ENCODE measurements at regions not wholly inside any gene's neighbourhood (a gene's known extent, or its start where the extent isn't known, plus 50 kb on each side); places are given as distances from the start of the nearest gene placed in this dataset.
"Not testable (repeated sequence)": the region's sequence is repeated elsewhere in the genome, so short reads cannot be mapped to it uniquely, and the experiment has no call there.

GRCh38 chr21:18857606-18858005 lies 454.0 kb upstream of the TMPRSS15 start:
- H3K4me3 Mint-ChIP-seq; ATAC-seq; H3K4me1 Mint-ChIP-seq; CTCF ChIA-PET; H3K36me3 Mint-ChIP-seq (ENCODE audit: low read depth); DNase-seq; intact Hi-C loops (cut with DNase I, micrococcal nuclease); H3K27ac Mint-ChIP-seq; POLR2A ChIA-PET; H3K27me3 Mint-ChIP-seq: not testable (repeated sequence)
- peaks cover 22% of the 10 kb centered on the region for H3K9me3 Mint-ChIP-seq (ENCODE audit: low read depth)

- ChIA-PET POLR2A (no interaction called here), CTCF (no interaction called here)
- no peak overlapping the region for H3K4me3 Mint-ChIP-seq
- H3K27ac Mint-ChIP-seq: no peak overlapping the region
- no peaks in the 10 kb centered on the region for H3K36me3 Mint-ChIP-seq (ENCODE audit: low read depth)
- ATAC-seq: no peak
- peaks cover 15% of the 10 kb centered on the region for H3K9me3 Mint-ChIP-seq (ENCODE audit: low read depth)
- intact Hi-C loops (cut with DNase I, micrococcal nuclease): no loop called here
- no peaks in the 10 kb centered on the region for H3K4me1 Mint-ChIP-seq
- no peaks in the 10 kb centered on the region for H3K27me3 Mint-ChIP-seq
- no peak for DNase-seq
Observed at GRCh38 chr21:18869104-18869503, 465.5 kb upstream of the TMPRSS15 start.

- H3K4me3 Mint-ChIP-seq: no peak overlapping the region
- no peaks in the 10 kb centered on the region for H3K4me1 Mint-ChIP-seq
- no peaks in the 10 kb centered on the region for H3K27me3 Mint-ChIP-seq
- intact Hi-C loops (cut with DNase I, micrococcal nuclease): no loop called here
- DNase-seq: no peak
- no peaks in the 10 kb centered on the region for H3K36me3 Mint-ChIP-seq (ENCODE audit: low read depth)
- H3K27ac Mint-ChIP-seq: no peak overlapping the region
- H3K9me3 Mint-ChIP-seq (ENCODE audit: low read depth): peaks cover 8% of the 10 kb centered on the region
- ChIA-PET POLR2A (no interaction called here), CTCF (interaction anchor here (0.7 kb wide), 1 partner anchor 211 kb away, joined by 4 read pairs; no protein-coding TSS in a partner anchor)
- ATAC-seq: no peak
Observed at GRCh38 chr21:18877917-18878316, 474.3 kb upstream of the TMPRSS15 start.

GRCh38 chr21:18887922-18888602 lies 484.5 kb upstream of the TMPRSS15 start:
- Mint-ChIP-seq H3K27me3 (no peaks in the 10 kb centered on the region), H3K36me3 (ENCODE audit: low read depth) (no peaks in the 10 kb centered on the region), H3K27ac (no peak overlapping the region), H3K9me3 (ENCODE audit: low read depth) (peaks cover 9% of the 10 kb centered on the region), H3K4me1 (no peaks in the 10 kb centered on the region), H3K4me3 (no peak overlapping the region)
- POLR2A ChIA-PET: no interaction called here
- intact Hi-C loops (cut with DNase I, micrococcal nuclease): no loop called here
- CTCF ChIA-PET: no interaction called here
- DNase-seq (no peak), ATAC-seq (no peak)

- H3K9me3 Mint-ChIP-seq (ENCODE audit: low read depth): no peaks in the 10 kb centered on the region
- no peaks in the 10 kb centered on the region for H3K4me1 Mint-ChIP-seq
Observed at GRCh38 chr21:18893406-18893805, 489.8 kb upstream of the TMPRSS15 start.

GRCh38 chr21:18894387-18894786 lies 490.8 kb upstream of the TMPRSS15 start:
- no peak overlapping the region for H3K4me3 Mint-ChIP-seq
- ChIA-PET CTCF (no interaction called here), POLR2A (no interaction called here)
- H3K27me3 Mint-ChIP-seq: no peaks in the 10 kb centered on the region
- ATAC-seq: no peak
- H3K27ac Mint-ChIP-seq: no peak overlapping the region
- no peaks in the 10 kb centered on the region for H3K4me1 Mint-ChIP-seq
- H3K9me3 Mint-ChIP-seq (ENCODE audit: low read depth): no peaks in the 10 kb centered on the region
- intact Hi-C loops (cut with DNase I, micrococcal nuclease): no loop called here
- no peaks in the 10 kb centered on the region for H3K36me3 Mint-ChIP-seq (ENCODE audit: low read depth)
- no peak for DNase-seq

More at GRCh38 chr21:18893406-18893805, 489.8 kb upstream of the TMPRSS15 start:
- Mint-ChIP-seq H3K27me3 (no peaks in the 10 kb centered on the region), H3K27ac (no peak overlapping the region), H3K4me3 (no peak overlapping the region), H3K36me3 (ENCODE audit: low read depth) (no peaks in the 10 kb centered on the region)
- ChIA-PET POLR2A (no interaction called here), CTCF (no interaction called here)
- intact Hi-C loops (cut with DNase I, micrococcal nuclease): no loop called here
- DNase-seq: no peak
- ATAC-seq: no peak

- H3K4me1 Mint-ChIP-seq: no peaks in the 10 kb centered on the region
- H3K27ac Mint-ChIP-seq: no peak overlapping the region
- DNase-seq (no peak), ATAC-seq (no peak)
- intact Hi-C loops (cut with DNase I, micrococcal nuclease): no loop called here
- no peaks in the 10 kb centered on the region for H3K9me3 Mint-ChIP-seq (ENCODE audit: low read depth)
- H3K36me3 Mint-ChIP-seq (ENCODE audit: low read depth): no peaks in the 10 kb centered on the region
- H3K4me3 Mint-ChIP-seq: no peak overlapping the region
- H3K27me3 Mint-ChIP-seq: no peaks in the 10 kb centered on the region
- POLR2A ChIA-PET: no interaction called here
- CTCF ChIA-PET: no interaction called here
Observed at GRCh38 chr21:18899261-18899660, 495.7 kb upstream of the TMPRSS15 start.

GRCh38 chr21:18902660-18903059 lies 499.1 kb upstream of the TMPRSS15 start:
- intact Hi-C loops (cut with DNase I, micrococcal nuclease): no loop called here
- POLR2A ChIA-PET: no interaction called here
- peaks cover 4% of the 10 kb centered on the region for H3K9me3 Mint-ChIP-seq (ENCODE audit: low read depth)
- H3K4me1 Mint-ChIP-seq: no peaks in the 10 kb centered on the region
- ATAC-seq (no peak), DNase-seq (no peak)
- CTCF ChIA-PET: no interaction called here
- H3K27me3 Mint-ChIP-seq: no peaks in the 10 kb centered on the region
- no peak overlapping the region for H3K27ac Mint-ChIP-seq
- no peak overlapping the region for H3K4me3 Mint-ChIP-seq
- H3K36me3 Mint-ChIP-seq (ENCODE audit: low read depth): no peaks in the 10 kb centered on the region

GRCh38 chr21:18907076-18907475 lies 503.5 kb upstream of the TMPRSS15 start:
- intact Hi-C loops (cut with DNase I, micrococcal nuclease): no loop called here
- Mint-ChIP-seq H3K4me3 (no peak overlapping the region), H3K27me3 (no peaks in the 10 kb centered on the region), H3K27ac (no peak overlapping the region), H3K4me1 (no peaks in the 10 kb centered on the region), H3K36me3 (ENCODE audit: low read depth) (no peaks in the 10 kb centered on the region), H3K9me3 (ENCODE audit: low read depth) (peaks cover 14% of the 10 kb centered on the region)
- no peak for DNase-seq
- CTCF ChIA-PET: no interaction called here
- POLR2A ChIA-PET: no interaction called here
- no peak for ATAC-seq

- intact Hi-C loops (cut with DNase I, micrococcal nuclease): no loop called here
- DNase-seq: no peak
- no peak for ATAC-seq
- H3K27me3 Mint-ChIP-seq: no peaks in the 10 kb centered on the region
- no peak overlapping the region for H3K4me3 Mint-ChIP-seq
- ChIA-PET POLR2A (no interaction called here), CTCF (no interaction called here)
- peaks cover 14% of the 10 kb centered on the region for H3K9me3 Mint-ChIP-seq (ENCODE audit: low read depth)
- H3K4me1 Mint-ChIP-seq: no peaks in the 10 kb centered on the region
- no peak overlapping the region for H3K27ac Mint-ChIP-seq
- no peaks in the 10 kb centered on the region for H3K36me3 Mint-ChIP-seq (ENCODE audit: low read depth)
Observed at GRCh38 chr21:18908641-18909040, 505.1 kb upstream of the TMPRSS15 start.

- POLR2A ChIA-PET: no interaction called here
- CTCF ChIA-PET: no interaction called here
- H3K4me1 Mint-ChIP-seq: no peaks in the 10 kb centered on the region
- intact Hi-C loops (cut with DNase I, micrococcal nuclease): no loop called here
- peaks cover 12% of the 10 kb centered on the region for H3K9me3 Mint-ChIP-seq (ENCODE audit: low read depth)
- no peak overlapping the region for H3K4me3 Mint-ChIP-seq
- no peaks in the 10 kb centered on the region for H3K36me3 Mint-ChIP-seq (ENCODE audit: low read depth)
- H3K27ac Mint-ChIP-seq: no peak overlapping the region
- H3K27me3 Mint-ChIP-seq: no peaks in the 10 kb centered on the region
- DNase-seq (no peak), ATAC-seq (no peak)
Observed at GRCh38 chr21:18913914-18914313, 510.3 kb upstream of the TMPRSS15 start.

- intact Hi-C loops (cut with DNase I, micrococcal nuclease): no loop called here
- ATAC-seq (no peak), DNase-seq (no peak)
- Mint-ChIP-seq H3K4me3 (no peak overlapping the region), H3K4me1 (no peaks in the 10 kb centered on the region), H3K27me3 (no peaks in the 10 kb centered on the region), H3K36me3 (ENCODE audit: low read depth) (no peaks in the 10 kb centered on the region), H3K27ac (no peak overlapping the region), H3K9me3 (ENCODE audit: low read depth) (peaks cover 10% of the 10 kb centered on the region)
- ChIA-PET POLR2A (no interaction called here), CTCF (no interaction called here)
Observed at GRCh38 chr21:18914570-18914969, 511.0 kb upstream of the TMPRSS15 start.

- DNase-seq (no peak), ATAC-seq (no peak)
- intact Hi-C loops (cut with DNase I, micrococcal nuclease): no loop called here
- ChIA-PET CTCF (no interaction called here), POLR2A (no interaction called here)
- Mint-ChIP-seq H3K4me3 (no peak overlapping the region), H3K36me3 (ENCODE audit: low read depth) (no peaks in the 10 kb centered on the region), H3K9me3 (ENCODE audit: low read depth) (peaks cover 2% of the 10 kb centered on the region), H3K4me1 (no peaks in the 10 kb centered on the region), H3K27me3 (no peaks in the 10 kb centered on the region), H3K27ac (no peak overlapping the region)
Observed at GRCh38 chr21:18917622-18918021, 514.0 kb upstream of the TMPRSS15 start.
